HepG2 (cell line): ENCODE measurements at regions not wholly inside any gene's neighbourhood (a gene's known extent, or its start where the extent isn't known, plus 50 kb on each side); places are given as distances from the start of the nearest gene placed in this dataset.
A peak's percentile ranks its signal among the peaks of the same experiment; 100 is the strongest.

Source experiments
- ATAC-seq: fragments of 200-7000 bp; cut with Tn5 transposase; 3 replicates; pipeline ENCODE4 v1.9.1; 2020; ENCODE audit warnings: mild to moderate bottlenecking, moderate library complexity
- BruUV-seq: library from RNA; stranded (reverse); fragments of 400-500 nt; replicated peaks from 2 replicates; lab custom pipeline; 2021; lab: Mats Ljungman, UMichigan
- CTCF ChIA-PET: fragments of 300-600 bp; formaldehyde crosslinking; extraction: SDS; loops from one replicate; lab custom pipeline; 2021; ENCODE audit warnings: low total read pairs, inconsistent platforms, low intra/inter-chr PET ratio; lab: Yijun Ruan, JAX
- POLR2A ChIA-PET: fragments of 350-600 bp; sonication (Branson Sonifier 250); formaldehyde crosslinking; loops from one replicate; lab custom pipeline; 2020; ENCODE audit warnings: antibody characterized with exemption, inconsistent platforms; lab: Yijun Ruan, JAX
- DNase-seq: peaks from one replicate; pipeline ENCODE4 v3.0.0-alpha.2; 2015; ENCODE audit warnings: low spot score
- FAIRE-seq: peaks from 3 replicates; lab custom pipeline; 2011; peaks lifted over from hg19 to GRCh38; lab: Jason Lieb, UNC
- H2AFZ ChIP-seq: one replicate; pipeline ENCODE4 v1.6.1; 2011; ENCODE audit warnings: low read length, inconsistent platforms
- H3K27ac ChIP-seq: fragments of 300-600 bp; 3 replicates; pipeline ENCODE4 v1.8.0; 2011; ENCODE audit warnings: mixed run types, mild to moderate bottlenecking, mixed read lengths, low read length, inconsistent platforms; ENCODE audit not compliant: insufficient read depth; ENCODE audit errors: extremely low read length
- H3K27me3 ChIP-seq, 2 experiments: fragments of 200-600 bp in 1 of 2; 2 replicates in 1 of 2; 3 replicates in 1 of 2; pipeline versions ENCODE4 v1.6.0 to v1.8.0; 2011; ENCODE audit warnings: low read length in 2 of 2, mild to moderate bottlenecking in 2 of 2, moderate library complexity in 2 of 2, inconsistent platforms in 1 of 2; ENCODE audit not compliant: insufficient read depth in 2 of 2, control insufficient read depth in 1 of 2
- H3K36me3 ChIP-seq, 2 experiments: fragments of 200-600 bp in 1 of 2; replicated peaks in 1 of 2; 2 replicates in 1 of 2; 3 replicates in 1 of 2; pipeline versions ENCODE4 v1.5.1 to v1.8.0; 2011; ENCODE audit warnings: low read length in 2 of 2, inconsistent platforms in 1 of 2; ENCODE audit not compliant: insufficient read depth in 2 of 2, control insufficient read depth in 1 of 2
- H3K4me1 ChIP-seq: 2 replicates; pipeline ENCODE4 v1.5.1; 2012; ENCODE audit warnings: low read length, inconsistent platforms; ENCODE audit not compliant: insufficient read depth
- H3K4me2 ChIP-seq: 2 replicates; pipeline ENCODE4 v1.6.0; 2011; ENCODE audit warnings: low read depth, low read length, inconsistent platforms
- H3K4me3 ChIP-seq, 3 experiments: fragments of 200-600 bp in 1 of 3; sonication (generic), shearing (Covaris generic) in 1 of 3; replicated peaks in 1 of 3; 2 replicates each; pipeline ENCODE4 v1.5.1; 2011 to 2016; ENCODE audit warnings: low read length in 3 of 3, inconsistent platforms in 2 of 3, low read depth in 2 of 3, mild to moderate bottlenecking in 2 of 3, control low read depth in 1 of 3, mixed read lengths in 1 of 3; ENCODE audit not compliant: insufficient read depth in 1 of 3
- H3K79me2 ChIP-seq: one replicate; pipeline ENCODE4 v1.6.1; 2011; ENCODE audit warnings: low read length, inconsistent platforms; ENCODE audit not compliant: insufficient read depth
- H3K9ac ChIP-seq: 2 replicates; pipeline ENCODE4 v1.6.0; 2011; ENCODE audit warnings: mild to moderate bottlenecking, low read depth, low read length, inconsistent platforms; ENCODE audit not compliant: insufficient read depth
- H3K9me3 ChIP-seq: 2 replicates; pipeline ENCODE4 v1.5.1; 2012; ENCODE audit warnings: mild to moderate bottlenecking, low read length
- H4K20me1 ChIP-seq: 2 replicates; pipeline ENCODE4 v1.6.0; 2011; ENCODE audit warnings: inconsistent platforms, mild to moderate bottlenecking, low read length, moderate library complexity; ENCODE audit not compliant: insufficient read depth
- CBX5 ChIP-seq: sonication (generic); formaldehyde crosslinking; IDR thresholded peaks from 2 replicates; pipeline ENCODE4 v1.4.0; 2020; ENCODE audit warnings: missing genetic modification reagents, borderline replicate concordance
- ESRRA ChIP-seq: sonication (generic); formaldehyde crosslinking; IDR thresholded peaks from 2 replicates; pipeline ENCODE4 v1.5.1; 2020; ENCODE audit warnings: mild to moderate bottlenecking, low read depth, missing genetic modification reagents
- GATAD2A ChIP-seq: IDR thresholded peaks from 2 replicates; pipeline ENCODE4 v1.6.1; 2016
- HMG20A ChIP-seq: IDR thresholded peaks from 2 replicates; pipeline ENCODE4 v1.6.1; 2016; ENCODE audit warnings: borderline replicate concordance
- MTA1 ChIP-seq: sonication (generic); formaldehyde crosslinking; IDR thresholded peaks from 2 replicates; pipeline ENCODE4 v1.4.0; 2020; ENCODE audit warnings: missing genetic modification reagents, mild to moderate bottlenecking, borderline replicate concordance
- NFKB2 ChIP-seq: sonication (generic); formaldehyde crosslinking; IDR thresholded peaks from 2 replicates; pipeline ENCODE4 v1.4.0; 2020; ENCODE audit warnings: missing genetic modification reagents, borderline replicate concordance
- ONECUT2 ChIP-seq: sonication (generic); formaldehyde crosslinking; IDR thresholded peaks from 2 replicates; pipeline ENCODE4 v1.4.0; 2020; ENCODE audit warnings: missing genetic modification reagents
- PAF1 ChIP-seq: IDR thresholded peaks from 2 replicates; pipeline ENCODE4 v1.6.1; 2016; ENCODE audit warnings: missing genetic modification reagents, missing compliant biosample characterization
- PCBP2 ChIP-seq: fragments of 200-400 bp; formaldehyde crosslinking; optimal IDR thresholded peaks from 2 replicates; pipeline ENCODE3; 2018; ENCODE audit warnings: low read length, low read depth; ENCODE audit not compliant: poor library complexity, severe bottlenecking
- POLR2AphosphoS2 ChIP-seq: IDR thresholded peaks from 2 replicates; pipeline ENCODE4 v1.6.1; 2011; ENCODE audit warnings: low read depth, low read length, improper control_type of control experiment
- RAD21 ChIP-seq: fragments of 450-650 bp; formaldehyde crosslinking; IDR thresholded peaks from 2 replicates; pipeline ENCODE4 v1.5.0; 2020; ENCODE audit warnings: mild to moderate bottlenecking
- RBM22 ChIP-seq: fragments of 200-400 bp; formaldehyde crosslinking; optimal IDR thresholded peaks from 2 replicates; pipeline ENCODE3; 2017; ENCODE audit warnings: mild to moderate bottlenecking, low read length, moderate library complexity
- SMC3 ChIP-seq: IDR thresholded peaks from 2 replicates; pipeline ENCODE4 v1.6.1; 2011; ENCODE audit warnings: low read length, improper control_type of control experiment
- STAG1 ChIP-seq: sonication (generic); formaldehyde crosslinking; IDR thresholded peaks from 2 replicates; pipeline ENCODE4 v1.4.0; 2020; ENCODE audit warnings: missing genetic modification reagents
- ZNF224 ChIP-seq: sonication (generic); formaldehyde crosslinking; IDR thresholded peaks from 2 replicates; pipeline ENCODE4 v1.5.0; 2020; ENCODE audit warnings: mild to moderate bottlenecking, missing genetic modification reagents
- ZZZ3 ChIP-seq: sonication (generic); formaldehyde crosslinking; IDR thresholded peaks from 2 replicates; pipeline ENCODE4 v1.4.0; 2020; ENCODE audit warnings: missing genetic modification reagents, mild to moderate bottlenecking, borderline replicate concordance
- WGBS: methylation state at CpG from one replicate; pipeline ENCODE4 v1.1.6; 2017; ENCODE audit warnings: low lambda C conversion rate; 5-methylcytosine and 5-hydroxymethylcytosine counted together
- in situ Hi-C: cut with HindIII; loops from 2 replicates; pipeline ENCODE4 v1.10.0; 2017; ENCODE audit warnings: low pct_unique_long_range_greater_than_20kb; ENCODE audit not compliant: extremely low pct_ligation_motif_present
- intact Hi-C: fragments of 100-400 bp; cut with micrococcal nuclease; formaldehyde crosslinking; loops from one replicate; pipeline ENCODE4 v1.10.0; 2022; ENCODE audit not compliant: unreplicated experiment
- TF ChIP-seq, protein P1 (sequence below): sonication (generic); formaldehyde crosslinking; IDR thresholded peaks from 2 replicates; pipeline ENCODE4 v1.5.0; 2020; ENCODE audit warnings: mild to moderate bottlenecking, missing genetic modification reagents, moderate library complexity
- TF ChIP-seq, protein P2 (sequence below): IDR thresholded peaks from 2 replicates; pipeline ENCODE4 v1.6.1; 2016; ENCODE audit warnings: missing biosample characterization, missing genetic modification reagents, low read depth
- TF ChIP-seq, protein P3 (sequence below): sonication (generic); formaldehyde crosslinking; IDR thresholded peaks from 2 replicates; pipeline ENCODE4 v1.8.0; 2022; ENCODE audit warnings: low read depth, missing genetic modification reagents
- TF ChIP-seq, protein P4 (sequence below), 2 experiments: fragments of 450-650 bp in 1 of 2; sonication (generic) in 1 of 2; formaldehyde crosslinking; IDR thresholded peaks; 2 replicates each; pipeline versions ENCODE4 v1.5.0 to v1.8.0; 2020 to 2022; ENCODE audit warnings: mild to moderate bottlenecking in 1 of 2, missing genetic modification reagents in 1 of 2

DNA sequence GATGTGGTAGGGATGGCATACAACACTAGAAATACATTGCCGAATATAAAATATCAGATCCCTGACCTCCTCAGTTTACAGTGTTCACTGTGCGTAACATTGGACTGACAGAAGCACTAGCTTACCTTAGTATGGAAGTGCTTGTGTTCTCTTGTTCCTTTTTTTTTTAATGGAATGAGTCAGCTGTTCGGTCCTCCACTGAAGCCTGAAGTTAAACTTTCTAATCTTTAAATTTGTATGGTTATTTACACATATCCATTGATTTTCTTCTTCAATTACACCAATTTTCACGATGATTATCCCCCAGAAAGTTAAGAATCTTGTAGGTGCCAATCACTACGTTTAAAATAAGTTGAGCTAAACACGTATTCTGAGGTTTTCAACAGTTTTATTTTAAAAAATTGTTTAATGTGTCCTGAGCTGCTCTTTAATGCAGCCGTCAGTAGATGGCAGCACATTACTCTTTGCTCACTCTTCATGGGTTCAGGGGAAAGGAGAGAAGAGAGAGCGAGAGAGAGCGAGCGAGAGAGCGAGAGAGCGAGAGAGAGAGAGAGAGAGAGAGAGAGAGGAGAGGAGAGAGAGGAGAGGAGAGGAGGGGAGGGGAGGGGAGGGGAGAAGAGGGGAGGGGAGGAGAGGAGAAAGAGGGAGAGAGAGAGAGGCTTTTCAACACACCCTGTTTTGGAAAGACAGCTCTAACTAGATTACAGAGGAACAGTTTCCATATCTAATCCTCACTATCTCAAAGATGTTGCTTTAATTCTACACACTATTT lies 134.7 kb upstream of the SCAF11 start:
- H3K27me3 ChIP-seq, result peaks cover 0 to 10% of the 10 kb centered on the region in 2 experiments; a peak in 1 of 5 replicates
- peaks cover 15% of the 10 kb centered on the region for H3K4me1 ChIP-seq
- intact Hi-C loops (loop anchor here (1.0 kb wide), 1 partner anchor 896 kb away; no protein-coding TSS in a partner anchor), in situ Hi-C loops (no loop called here)
- no peak overlapping the region; a peak in 1 of 6 replicates for H3K4me3 ChIP-seq
- BruUV-seq, result no TSS peak
- H3K27ac ChIP-seq, result no peak overlapping the region
- 4% methylated on average over 11 of the region's 12 CpGs for WGBS
- CTCF ChIA-PET, result interaction anchor here (1.4 kb wide), 1 partner anchor 178 kb away, joined by 5 read pairs; no protein-coding TSS in a partner anchor
- H3K79me2 ChIP-seq, result no peaks in the 10 kb centered on the region
- H3K9me3 ChIP-seq, result no peaks in the 10 kb centered on the region
- no peak overlapping the region for H3K9ac ChIP-seq
- H3K36me3 ChIP-seq, result no peaks in the 10 kb centered on the region
- no peaks in the 10 kb centered on the region for H4K20me1 ChIP-seq
- no peak for FAIRE-seq
- peak; percentile 82 for ATAC-seq
- peak; percentile 59 for DNase-seq
- peak overlapping the region; percentile 32; the same call in 1 of the 2 replicates for H3K4me2 ChIP-seq
- POLR2A ChIA-PET, result interaction anchor here (0.7 kb wide), 1 partner anchor 134 kb away, joined by 3 read pairs; no protein-coding TSS in a partner anchor
- no peak overlapping the region for H2AFZ ChIP-seq
- TF ChIP-seq ONECUT2 (CRISPR knock-in tag) (no peak), POLR2AphosphoS2 (no peak), ZNF224 (CRISPR knock-in tag) (no peak), SMC3 (peak; percentile 12; the same call in 1 of the 2 replicates), RBM22 (no peak), RAD21 (peak; percentile 19; the same call in 1 of the 2 replicates), CBX5 (CRISPR knock-in tag) (no peak), PCBP2 (peak; percentile 67), HMG20A (CRISPR knock-in tag) (no peak), MTA1 (CRISPR knock-in tag) (no peak), NFKB2 (CRISPR knock-in tag) (no peak), ZZZ3 (CRISPR knock-in tag) (no peak), ESRRA (CRISPR knock-in tag) (no peak), STAG1 (CRISPR knock-in tag) (peak; percentile 66), PAF1 (no peak), GATAD2A (CRISPR knock-in tag) (no peak)
- TF ChIP-seq, protein P1, sequence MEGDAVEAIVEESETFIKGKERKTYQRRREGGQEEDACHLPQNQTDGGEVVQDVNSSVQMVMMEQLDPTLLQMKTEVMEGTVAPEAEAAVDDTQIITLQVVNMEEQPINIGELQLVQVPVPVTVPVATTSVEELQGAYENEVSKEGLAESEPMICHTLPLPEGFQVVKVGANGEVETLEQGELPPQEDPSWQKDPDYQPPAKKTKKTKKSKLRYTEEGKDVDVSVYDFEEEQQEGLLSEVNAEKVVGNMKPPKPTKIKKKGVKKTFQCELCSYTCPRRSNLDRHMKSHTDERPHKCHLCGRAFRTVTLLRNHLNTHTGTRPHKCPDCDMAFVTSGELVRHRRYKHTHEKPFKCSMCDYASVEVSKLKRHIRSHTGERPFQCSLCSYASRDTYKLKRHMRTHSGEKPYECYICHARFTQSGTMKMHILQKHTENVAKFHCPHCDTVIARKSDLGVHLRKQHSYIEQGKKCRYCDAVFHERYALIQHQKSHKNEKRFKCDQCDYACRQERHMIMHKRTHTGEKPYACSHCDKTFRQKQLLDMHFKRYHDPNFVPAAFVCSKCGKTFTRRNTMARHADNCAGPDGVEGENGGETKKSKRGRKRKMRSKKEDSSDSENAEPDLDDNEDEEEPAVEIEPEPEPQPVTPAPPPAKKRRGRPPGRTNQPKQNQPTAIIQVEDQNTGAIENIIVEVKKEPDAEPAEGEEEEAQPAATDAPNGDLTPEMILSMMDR (CRISPR knock-in tag), result peak; percentile 70
- TF ChIP-seq, protein P2, sequence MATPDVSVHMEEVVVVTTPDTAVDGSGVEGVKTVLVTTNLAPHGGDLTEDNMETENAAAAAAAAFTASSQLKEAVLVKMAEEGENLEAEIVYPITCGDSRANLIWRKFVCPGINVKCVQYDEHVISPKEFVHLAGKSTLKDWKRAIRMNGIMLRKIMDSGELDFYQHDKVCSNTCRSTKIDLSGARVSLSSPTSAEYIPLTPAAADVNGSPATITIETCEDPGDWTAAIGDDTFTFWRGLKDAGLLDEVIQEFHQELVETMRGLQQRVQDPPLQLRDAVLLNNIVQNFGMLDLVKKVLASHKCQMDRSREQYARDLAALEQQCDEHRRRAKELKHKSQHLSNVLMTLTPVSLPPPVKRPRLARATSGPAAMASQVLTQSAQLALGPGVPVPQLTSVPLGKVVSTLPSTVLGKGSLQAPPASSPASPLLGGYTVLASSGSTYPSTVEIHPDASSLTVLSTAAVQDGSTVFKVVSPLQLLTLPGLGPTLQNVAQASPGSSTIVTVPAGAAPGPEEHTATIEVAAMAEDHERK (CRISPR knock-in tag), result no peak
- TF ChIP-seq, protein P3, sequence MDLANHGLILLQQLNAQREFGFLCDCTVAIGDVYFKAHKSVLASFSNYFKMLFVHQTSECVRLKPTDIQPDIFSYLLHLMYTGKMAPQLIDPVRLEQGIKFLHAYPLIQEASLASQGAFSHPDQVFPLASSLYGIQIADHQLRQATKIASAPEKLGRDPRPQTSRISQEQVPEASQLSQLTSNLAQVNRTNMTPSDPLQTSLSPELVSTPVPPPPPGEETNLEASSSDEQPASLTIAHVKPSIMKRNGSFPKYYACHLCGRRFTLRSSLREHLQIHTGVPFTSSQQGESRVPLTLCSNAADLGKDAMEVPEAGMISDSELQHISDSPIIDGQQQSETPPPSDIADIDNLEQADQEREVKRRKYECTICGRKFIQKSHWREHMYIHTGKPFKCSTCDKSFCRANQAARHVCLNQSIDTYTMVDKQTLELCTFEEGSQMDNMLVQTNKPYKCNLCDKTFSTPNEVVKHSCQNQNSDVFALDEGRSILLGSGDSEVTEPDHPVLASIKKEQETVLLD (CRISPR knock-in tag), result no peak
- TF ChIP-seq, protein P4, sequence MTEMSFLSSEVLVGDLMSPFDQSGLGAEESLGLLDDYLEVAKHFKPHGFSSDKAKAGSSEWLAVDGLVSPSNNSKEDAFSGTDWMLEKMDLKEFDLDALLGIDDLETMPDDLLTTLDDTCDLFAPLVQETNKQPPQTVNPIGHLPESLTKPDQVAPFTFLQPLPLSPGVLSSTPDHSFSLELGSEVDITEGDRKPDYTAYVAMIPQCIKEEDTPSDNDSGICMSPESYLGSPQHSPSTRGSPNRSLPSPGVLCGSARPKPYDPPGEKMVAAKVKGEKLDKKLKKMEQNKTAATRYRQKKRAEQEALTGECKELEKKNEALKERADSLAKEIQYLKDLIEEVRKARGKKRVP (CRISPR knock-in tag; IDR thresholded peaks at IDR 0.05), result no peak
